HG03378 (cell line): ENCODE measurements at regions not wholly inside any gene's neighbourhood (a gene's known extent, or its start where the extent isn't known, plus 50 kb on each side); places are given as distances from the start of the nearest gene placed in this dataset.

Experiments used
- ATAC-seq: cut with Tn5 transposase; IDR thresholded peaks from one replicate; pipeline ENCODE4 v1.9.1; 2021; ENCODE audit warnings: mild to moderate bottlenecking, moderate library complexity; ENCODE audit not compliant: unreplicated experiment

- no peak for ATAC-seq
These were observed 153.5 kb downstream of the DLL1 start for GRCh38 chr6:170137176-170137891.

- no peak for ATAC-seq
These were observed 154.2 kb downstream of the DLL1 start for GRCh38 chr6:170136541-170137175.

GRCh38 chr6:170135821-170136471, 154.9 kb downstream of the DLL1 start:
- no peak for ATAC-seq

- ATAC-seq: no peak
These were observed 155.4 kb downstream of the DLL1 start for GRCh38 chr6:170135461-170135820.

- ATAC-seq: no peak
These were observed 156.1 kb downstream of the DLL1 start for GRCh38 chr6:170134471-170135440.

GRCh38 chr6:170134031-170134470, 156.8 kb downstream of the DLL1 start:
- ATAC-seq: no peak

- no peak for ATAC-seq
These were observed 158.3 kb downstream of the DLL1 start for GRCh38 chr6:170132561-170132991.

GRCh38 chr6:170132011-170132521, 158.8 kb downstream of the DLL1 start:
- no peak for ATAC-seq

- ATAC-seq: no peak
These were observed 159.5 kb downstream of the DLL1 start for GRCh38 chr6:170131351-170131750.

- ATAC-seq: no peak
These were observed 160.1 kb downstream of the DLL1 start for GRCh38 chr6:170130771-170131241.

- no peak for ATAC-seq
These were observed 160.7 kb downstream of the DLL1 start for GRCh38 chr6:170130201-170130621.

GRCh38 chr6:170129691-170130171, 161.1 kb downstream of the DLL1 start:
- ATAC-seq: no peak

- ATAC-seq: no peak
These were observed 161.8 kb downstream of the DLL1 start for GRCh38 chr6:170128811-170129681.

GRCh38 chr6:170128346-170128745, 162.5 kb downstream of the DLL1 start:
- no peak for ATAC-seq

- peak; percentile 18 for ATAC-seq
These were observed 163.7 kb downstream of the DLL1 start for GRCh38 chr6:170127151-170127550.

GRCh38 chr6:170125456-170126300, 165.2 kb downstream of the DLL1 start:
- ATAC-seq: no peak

GRCh38 chr6:170124836-170125235, 166.0 kb downstream of the DLL1 start:
- ATAC-seq: no peak

- ATAC-seq: no peak
These were observed 166.7 kb downstream of the DLL1 start for GRCh38 chr6:170124150-170124549.
